Liver (tissue), 3 donors: ENCODE measurements at regions not wholly inside any gene's neighbourhood (a gene's known extent, or its start where the extent isn't known, plus 50 kb on each side); places are given as distances from the start of the nearest gene placed in this dataset.

ENCODE experiments used
- GABPA ChIP-seq, 2 donors: IDR thresholded peaks in 1 of 2; conservative IDR thresholded peaks in 1 of 2; 2 replicates each; pipeline ENCODE4 v1.6.1; 2016; ENCODE audit warnings: antibody characterized with exemption in 2 of 2, mild to moderate bottlenecking in 1 of 2, moderate library complexity in 1 of 2
- RAD21 ChIP-seq, 2 donors: IDR thresholded peaks; 2 replicates each; pipeline ENCODE4 v1.6.1; 2016; ENCODE audit warnings: antibody characterized with exemption in 2 of 2, mild to moderate bottlenecking in 2 of 2
- RXRA ChIP-seq, 2 donors: IDR thresholded peaks; 2 replicates each; pipeline ENCODE4 v1.6.1; 2017 to 2018; ENCODE audit warnings: antibody characterized with exemption in 2 of 2, mild to moderate bottlenecking in 1 of 2
- TAF1 ChIP-seq: conservative IDR thresholded peaks from 2 replicates; pipeline ENCODE4 v1.6.1; 2016; ENCODE audit warnings: antibody characterized with exemption, mild to moderate bottlenecking
- TF ChIP-seq, protein P1 (sequence below): fragments of 150-350 bp; IDR thresholded peaks from 2 replicates; pipeline ENCODE4 v1.5.1; 2017; ENCODE audit warnings: improper control_type of control experiment, low read depth, low read length; ENCODE audit not compliant: missing input control
- TF ChIP-seq, protein P2 (sequence below): IDR thresholded peaks from 2 replicates; pipeline ENCODE4 v1.6.1; 2016; ENCODE audit warnings: antibody characterized with exemption
- donor health status: healthy.
- donor health status: healthy.

DNA sequence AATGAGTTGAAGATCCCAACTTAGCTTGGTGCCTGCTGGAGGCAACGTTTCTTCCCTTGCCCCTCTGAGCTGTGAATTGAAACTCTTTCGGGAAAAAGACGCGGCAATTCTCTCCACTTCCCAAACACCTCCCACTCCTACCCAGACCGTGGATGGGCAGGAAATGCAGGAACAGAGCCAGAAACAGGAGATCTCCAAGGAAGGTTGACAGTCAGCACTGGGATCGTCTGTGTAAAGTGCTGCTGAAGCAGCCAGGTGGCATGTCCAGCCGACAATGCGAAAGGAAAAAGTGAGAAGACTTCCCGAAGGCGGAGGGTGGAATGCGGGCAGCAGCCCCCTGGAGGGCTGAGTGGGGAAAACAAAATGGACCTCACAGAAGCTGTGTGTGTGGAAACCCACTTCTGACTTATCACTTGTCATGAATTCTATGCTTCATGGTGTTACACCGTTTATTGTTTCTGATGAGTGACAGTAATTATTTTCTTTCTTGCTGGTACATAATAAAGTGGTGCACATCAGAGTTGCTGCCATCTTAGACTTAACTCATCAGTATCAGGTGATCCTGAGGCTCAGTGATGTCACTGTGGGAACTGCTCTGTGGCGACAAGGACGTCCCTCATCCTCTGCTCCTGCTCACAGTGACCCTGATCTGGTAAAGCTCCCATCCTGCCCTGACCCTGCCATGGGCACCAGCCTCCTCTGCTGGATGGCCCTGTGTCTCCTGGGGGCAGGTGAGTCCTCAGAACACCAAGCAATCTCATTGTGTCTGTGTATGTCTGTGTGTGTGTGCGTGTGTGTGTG, 220.5 kb upstream of the PRSS1 start:
- TF ChIP-seq, protein P1, sequence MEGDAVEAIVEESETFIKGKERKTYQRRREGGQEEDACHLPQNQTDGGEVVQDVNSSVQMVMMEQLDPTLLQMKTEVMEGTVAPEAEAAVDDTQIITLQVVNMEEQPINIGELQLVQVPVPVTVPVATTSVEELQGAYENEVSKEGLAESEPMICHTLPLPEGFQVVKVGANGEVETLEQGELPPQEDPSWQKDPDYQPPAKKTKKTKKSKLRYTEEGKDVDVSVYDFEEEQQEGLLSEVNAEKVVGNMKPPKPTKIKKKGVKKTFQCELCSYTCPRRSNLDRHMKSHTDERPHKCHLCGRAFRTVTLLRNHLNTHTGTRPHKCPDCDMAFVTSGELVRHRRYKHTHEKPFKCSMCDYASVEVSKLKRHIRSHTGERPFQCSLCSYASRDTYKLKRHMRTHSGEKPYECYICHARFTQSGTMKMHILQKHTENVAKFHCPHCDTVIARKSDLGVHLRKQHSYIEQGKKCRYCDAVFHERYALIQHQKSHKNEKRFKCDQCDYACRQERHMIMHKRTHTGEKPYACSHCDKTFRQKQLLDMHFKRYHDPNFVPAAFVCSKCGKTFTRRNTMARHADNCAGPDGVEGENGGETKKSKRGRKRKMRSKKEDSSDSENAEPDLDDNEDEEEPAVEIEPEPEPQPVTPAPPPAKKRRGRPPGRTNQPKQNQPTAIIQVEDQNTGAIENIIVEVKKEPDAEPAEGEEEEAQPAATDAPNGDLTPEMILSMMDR: no peak
- TF ChIP-seq GABPA (IDR thresholded peaks at IDR 0.05 in 1 of 2, conservative IDR thresholded peaks at IDR 0.05 in 1 of 2): no peak
- TF ChIP-seq RXRA (IDR thresholded peaks at IDR 0.05): no peak
- TF ChIP-seq, protein P2, sequence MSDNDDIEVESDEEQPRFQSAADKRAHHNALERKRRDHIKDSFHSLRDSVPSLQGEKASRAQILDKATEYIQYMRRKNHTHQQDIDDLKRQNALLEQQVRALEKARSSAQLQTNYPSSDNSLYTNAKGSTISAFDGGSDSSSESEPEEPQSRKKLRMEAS: no peak
- TF ChIP-seq RAD21 (IDR thresholded peaks at IDR 0.05): no peak
- TF ChIP-seq TAF1: no peak
